Vagina (tissue), 2 donors: ENCODE measurements at regions not wholly inside any gene's neighbourhood (a gene's known extent, or its start where the extent isn't known, plus 50 kb on each side); places are given as distances from the start of the nearest gene placed in this dataset.

Source experiments
- CTCF ChIP-seq, 3 experiments: fragments of 450-650 bp in 2 of 3; fragments of 200-600 bp in 1 of 3; sonication (generic) in 1 of 3; IDR thresholded peaks; one replicate each; pipeline ENCODE4 v1.5.1; 2017 to 2019; ENCODE audit warnings: antibody characterized with exemption in 3 of 3, mild to moderate bottlenecking in 2 of 3, moderate library complexity in 2 of 3
- POLR2A ChIP-seq, 2 donors: fragments of 450-650 bp; IDR thresholded peaks; one replicate each; pipeline ENCODE4 v1.6.1; 2017; ENCODE audit warnings: antibody characterized with exemption in 2 of 2, mild to moderate bottlenecking in 2 of 2, moderate library complexity in 2 of 2
- POLR2AphosphoS5 ChIP-seq, 2 donors: sonication (generic); formaldehyde crosslinking; IDR thresholded peaks; one replicate each; pipeline ENCODE4 v1.9.0; 2017; ENCODE audit warnings: antibody characterized with exemption in 2 of 2, mild to moderate bottlenecking in 2 of 2, low read depth in 1 of 2; ENCODE audit not compliant: insufficient read depth in 1 of 2

- no peak for TF ChIP-seq POLR2A (IDR thresholded peaks at IDR 0.05)
- no peak for TF ChIP-seq CTCF (IDR thresholded peaks at IDR 0.05)
- TF ChIP-seq POLR2AphosphoS5 (IDR thresholded peaks at IDR 0.05; ENCODE audit: insufficient read depth in 1 of 2, low read depth in 1 of 2): no peak
Observed at GRCh38 chr6:139871803-139872510, 497.5 kb upstream of the CITED2 start.
